ENCODE measurements at regions not wholly inside any gene's neighbourhood (a gene's known extent, or its start where the extent isn't known, plus 50 kb on each side); places are given as distances from the start of the nearest gene placed in this dataset.

- TF ChIP-seq REST (IDR thresholded peaks at IDR 0.05; ENCODE audit: insufficient read depth in 1 of 2, low read depth in 2 of 2, low read length in 2 of 2) = no peak
- no peak for TF ChIP-seq POLR2AphosphoS5 (IDR thresholded peaks at IDR 0.05; ENCODE audit: low read depth, low read length)
Measured at GRCh38 chr3:74328435-74328834, 286.0 kb downstream of the CNTN3 start.

All from PFSK-1 (cell line).